Muscle of back (tissue), 3 donors: ENCODE measurements at regions not wholly inside any gene's neighbourhood (a gene's known extent, or its start where the extent isn't known, plus 50 kb on each side); places are given as distances from the start of the nearest gene placed in this dataset.
A peak's percentile ranks its signal among the peaks of the same experiment; 100 is the strongest.

Experiments
- DNase-seq, 3 donors: peaks; one replicate each; pipeline versions ENCODE4 v3.0.0 to v3.0.0-alpha.2; 2013

GRCh38 chr4:71691416-71692073, 92.3 kb downstream of the GC start:
- DNase-seq, result no peak

- DNase-seq, result no peak
Measured at GRCh38 chr4:71689822-71690221, 94.1 kb downstream of the GC start.

DNA sequence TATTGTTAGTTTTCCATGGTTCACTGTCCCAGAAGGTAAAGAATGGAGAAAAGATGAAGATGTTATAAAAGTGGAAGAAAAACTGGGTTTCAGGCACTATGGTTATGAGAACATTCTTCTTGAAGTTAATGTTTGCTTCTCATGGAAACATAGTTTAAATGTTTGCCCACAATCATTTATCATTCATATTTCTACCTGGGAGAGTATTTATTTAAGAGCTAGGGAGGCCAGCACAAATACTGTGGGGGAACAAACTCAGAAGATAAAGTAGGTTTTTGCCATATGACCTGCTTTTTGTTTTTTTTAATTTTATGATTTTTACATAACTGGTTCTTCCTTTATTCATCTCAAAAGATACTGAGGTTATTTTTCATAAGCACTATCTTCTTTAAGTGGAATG, 96.8 kb downstream of the GC start:
- DNase-seq, result no peak

GRCh38 chr4:71685975-71686374, 97.9 kb downstream of the GC start:
- DNase-seq, result no peak

DNA sequence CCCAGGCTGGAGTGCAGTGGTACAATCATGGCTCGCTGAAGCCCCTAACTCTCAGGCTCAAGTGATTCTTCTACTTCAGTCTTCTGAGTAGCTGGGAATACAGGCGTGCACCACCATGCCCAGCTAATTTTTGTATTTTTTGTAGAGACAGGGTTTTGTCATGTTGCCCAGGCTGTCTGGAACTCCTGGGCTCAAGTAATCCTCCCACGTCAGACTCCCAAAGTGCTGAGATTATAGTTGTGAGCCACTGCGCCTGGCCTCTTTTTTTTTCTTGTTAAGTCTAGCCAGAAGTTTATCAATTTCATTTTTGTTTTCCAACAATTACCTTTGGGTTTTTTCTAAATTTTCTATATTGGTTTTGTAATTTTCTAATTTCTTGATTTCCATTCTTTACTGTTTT, 100.6 kb downstream of the GC start:
- no peak for DNase-seq

DNA sequence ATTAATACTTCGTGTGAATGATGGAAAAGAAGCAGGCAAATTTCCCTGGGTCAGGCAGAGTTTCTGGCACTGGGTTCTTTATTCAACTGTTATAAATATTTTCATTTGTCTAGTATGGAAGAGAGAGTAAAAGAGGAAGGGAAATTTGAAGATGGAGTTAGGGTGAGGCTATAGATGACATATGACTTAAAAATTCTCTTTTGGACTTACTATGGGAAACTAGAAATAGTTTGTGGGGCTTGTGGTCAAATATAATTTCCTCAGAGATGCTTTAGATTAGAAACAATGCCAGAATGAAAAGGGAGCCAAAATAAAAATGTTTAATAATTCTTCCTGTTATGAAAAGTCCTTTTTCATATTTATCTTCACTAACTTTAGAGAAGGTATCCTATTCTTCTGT, 103.2 kb downstream of the GC start:
- peak; percentile 11 to 15 (median 14) for DNase-seq

- DNase-seq, result no peak
Measured at GRCh38 chr4:71677568-71677967, 106.3 kb downstream of the GC start.

DNA sequence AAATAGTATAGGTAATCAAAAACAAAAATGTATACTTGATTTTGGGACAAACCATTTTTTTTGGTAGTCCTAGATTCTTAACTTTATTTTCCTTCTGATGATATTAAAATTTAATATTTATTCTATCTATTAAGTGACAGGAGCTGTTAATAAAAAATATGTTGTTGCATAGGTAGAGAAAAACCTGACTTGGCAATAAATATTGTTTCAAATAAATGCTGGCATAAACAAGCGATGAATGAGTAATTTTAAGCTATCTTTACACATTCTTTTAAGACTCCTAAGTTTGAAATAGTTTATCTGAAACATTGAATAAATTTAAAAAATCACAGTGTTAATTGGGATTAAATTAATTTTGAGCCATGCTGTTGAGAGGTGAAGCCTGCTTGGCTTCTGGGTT, 114.6 kb downstream of the GC start:
- DNase-seq, result no peak

GRCh38 chr4:71665358-71665757, 118.5 kb downstream of the GC start:
- DNase-seq, result no peak

DNA sequence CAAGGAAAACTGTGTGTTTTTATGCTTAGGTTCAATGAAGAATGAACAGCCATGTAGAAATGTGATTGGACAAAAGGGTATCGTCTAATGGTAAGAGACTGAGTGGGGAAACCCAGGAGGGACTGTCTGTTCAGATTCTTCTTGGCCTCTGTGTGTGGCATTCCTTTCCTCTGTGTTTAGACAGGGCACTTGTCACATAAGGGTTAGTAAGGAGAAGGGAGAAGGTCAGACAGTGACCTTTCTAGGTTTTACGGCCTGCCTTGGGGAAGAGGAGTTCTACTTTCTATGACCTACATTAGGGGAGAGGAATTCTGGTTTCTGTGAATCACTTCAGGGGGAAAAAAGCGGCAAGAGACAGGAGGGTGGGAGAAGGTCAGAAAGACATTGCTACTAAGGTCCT, 119.5 kb downstream of the GC start:
- no peak for DNase-seq

- no peak for DNase-seq
Measured at GRCh38 chr4:71663780-71664179, 120.1 kb downstream of the GC start.

DNA sequence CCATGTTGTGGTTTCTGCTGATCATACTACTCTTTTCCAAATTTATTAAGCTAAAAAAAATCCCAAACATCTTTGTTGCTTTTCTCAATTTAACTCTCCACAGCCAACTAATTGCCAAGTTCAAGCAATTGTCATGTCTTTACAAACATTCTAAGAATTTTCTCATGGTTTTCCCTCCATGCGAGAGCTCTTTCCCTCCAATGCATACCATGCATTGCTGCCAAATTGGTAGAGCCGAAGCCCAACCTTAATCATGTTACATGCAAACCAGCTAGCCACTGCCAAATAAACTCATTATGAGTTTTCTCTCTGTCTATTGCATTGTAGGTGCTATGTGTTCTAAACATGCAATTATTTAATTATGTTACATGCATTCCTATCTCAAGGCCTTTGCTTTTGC, 123.9 kb downstream of the GC start:
- no peak for DNase-seq

- DNase-seq, result no peak
Measured at GRCh38 chr4:71648923-71649322, 135.0 kb downstream of the GC start.

- no peak for DNase-seq
Measured at GRCh38 chr4:71648448-71648847, 135.4 kb downstream of the GC start.

GRCh38 chr4:71639380-71639779, 144.5 kb downstream of the GC start:
- no peak for DNase-seq

- peak in 1 of 3 donors; percentile 7 for DNase-seq
Measured at GRCh38 chr4:71635139-71635748, 148.6 kb downstream of the GC start.

DNA sequence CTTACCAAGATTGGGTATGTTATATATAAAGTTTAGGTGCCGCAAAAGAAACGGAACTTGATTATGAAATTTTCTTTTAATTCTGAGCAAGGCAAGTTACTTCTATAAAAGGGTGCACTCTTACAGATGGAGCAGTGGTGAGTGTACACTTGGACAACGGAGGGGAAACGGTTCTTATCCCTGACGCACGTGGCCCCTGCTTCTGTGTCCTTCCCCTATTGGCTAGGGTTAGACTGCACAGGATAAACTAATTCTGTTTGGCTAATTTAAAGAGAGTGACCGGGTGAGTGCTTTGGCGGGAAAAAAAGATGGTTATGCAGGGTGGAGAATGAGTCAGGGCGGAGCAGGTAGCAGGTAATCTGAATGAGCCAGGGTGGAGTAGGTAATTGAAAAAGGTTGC, 149.5 kb downstream of the GC start:
- DNase-seq, result no peak

GRCh38 chr4:71630803-71631202, 153.1 kb downstream of the GC start:
- no peak for DNase-seq

DNA sequence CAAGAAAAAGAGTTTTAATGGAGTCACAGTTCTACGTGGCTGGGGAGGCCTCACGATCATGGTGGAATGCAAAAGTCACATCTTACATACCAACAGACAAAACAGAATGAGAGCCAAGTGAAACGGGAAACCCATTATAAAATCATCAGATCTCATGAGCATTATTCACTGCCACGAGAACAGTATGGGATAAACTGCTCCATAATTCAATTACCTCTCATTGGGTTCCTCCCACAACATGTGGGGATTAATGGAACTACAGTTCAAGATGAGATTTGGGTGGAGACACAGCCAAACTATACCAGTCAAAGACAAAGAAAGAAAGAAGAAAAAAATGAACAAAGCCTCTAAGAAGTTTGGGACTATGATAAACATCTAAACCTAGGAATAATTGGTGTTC, 158.9 kb downstream of the GC start:
- no peak for DNase-seq
